ENCODE measurements at regions not wholly inside any gene's neighbourhood (a gene's known extent, or its start where the extent isn't known, plus 50 kb on each side); places are given as distances from the start of the nearest gene placed in this dataset.
A peak's percentile ranks its signal among the peaks of the same experiment; 100 is the strongest.

DNA sequence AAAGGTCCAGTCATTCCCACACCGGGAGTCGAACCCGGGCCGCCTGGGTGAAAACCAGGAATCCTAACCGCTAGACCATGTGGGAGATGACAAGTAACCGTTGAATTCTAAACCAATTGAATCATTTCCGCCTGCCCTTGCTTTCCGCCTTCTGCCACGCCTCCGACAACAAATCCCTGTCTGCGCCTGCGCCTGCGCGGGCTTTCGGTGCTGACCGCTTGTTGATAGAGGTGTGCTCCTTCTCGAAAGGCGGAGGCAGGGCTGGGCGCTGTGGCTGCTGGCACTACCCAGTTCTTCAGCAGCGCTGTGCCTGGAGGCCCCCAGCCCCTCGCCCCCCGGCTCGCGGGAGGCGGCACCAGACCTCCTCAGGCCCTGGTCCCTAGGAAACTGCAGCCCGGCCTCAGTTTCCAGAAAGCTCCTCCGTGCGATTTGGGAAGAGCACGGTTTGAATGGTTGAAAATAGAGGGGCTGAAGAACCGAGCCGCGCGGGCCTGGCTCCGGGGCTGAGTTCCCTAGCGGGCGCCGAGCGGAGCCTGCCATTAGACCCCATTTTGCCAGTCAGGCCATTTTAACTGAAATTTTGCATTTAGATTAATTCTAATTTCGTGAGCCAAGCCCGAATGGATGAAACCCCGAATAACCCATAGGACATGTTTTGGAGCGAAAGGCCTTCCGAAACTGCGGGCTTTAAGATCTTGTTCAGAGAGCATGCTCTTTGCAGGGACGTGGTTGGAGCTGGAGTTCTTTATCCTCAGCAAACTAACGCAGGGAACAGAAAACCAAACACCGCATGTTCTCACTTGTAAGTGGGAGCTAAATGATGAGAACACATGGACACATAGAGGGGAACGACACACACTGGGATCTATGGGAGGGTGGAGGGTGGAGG, 219.3 kb upstream of the ATP10A start:
- ATAC-seq, result peak; percentile 98
- TF ChIP-seq POLR2A (IDR thresholded peaks at IDR 0.05) (peak; percentile 89 to 97 (median 94)), CTCF (IDR thresholded peaks at IDR 0.05) (peak in 4 of 7 experiments; percentile 5 to 36 (median 20))
- Histone ChIP-seq H3K27me3 (no peaks in the 10 kb centered on the region), H3K4me1 (peaks cover 15% of the 10 kb centered on the region), H3K4me3 (peak overlapping the region; percentile 47 to 65), H3K27ac (peak overlapping the region; percentile 83 to 98 (median 94)), H3K9me3 (no peaks in the 10 kb centered on the region), H3K36me3 (replicated peaks in 1 of 2; ENCODE audit: insufficient read depth in 1 of 2, low read depth in 2 of 2) (no peaks in the 10 kb centered on the region)
- 0% methylated on average over 36 to 48 of the region's 48 CpGs for WGBS, 2 donors
- intact Hi-C loops (cut with DNase I), result no loop called here
- DNase-seq, result peak; percentile 97 to 99 (median 98)

- ATAC-seq (no peak), DNase-seq (peak in 1 of 4 donors; percentile 16)
- 15 to 22% methylated on average over 10 of the region's 10 CpGs for WGBS, 2 donors
- Histone ChIP-seq H3K27ac (peak overlapping the region; percentile 40 to 98 (median 94)), H3K27me3 (no peaks in the 10 kb centered on the region), H3K4me3 (no peak overlapping the region), H3K9me3 (no peaks in the 10 kb centered on the region), H3K36me3 (replicated peaks in 1 of 2; ENCODE audit: insufficient read depth in 1 of 2, low read depth in 2 of 2) (no peaks in the 10 kb centered on the region), H3K4me1 (peaks cover 15% of the 10 kb centered on the region)
- intact Hi-C loops (cut with DNase I), result no loop called here
- TF ChIP-seq CTCF (IDR thresholded peaks at IDR 0.05) (no peak), POLR2A (IDR thresholded peaks at IDR 0.05) (no peak)
Observed at GRCh38 chr15:26081758-26082220, 218.7 kb upstream of the ATP10A start.

DNA sequence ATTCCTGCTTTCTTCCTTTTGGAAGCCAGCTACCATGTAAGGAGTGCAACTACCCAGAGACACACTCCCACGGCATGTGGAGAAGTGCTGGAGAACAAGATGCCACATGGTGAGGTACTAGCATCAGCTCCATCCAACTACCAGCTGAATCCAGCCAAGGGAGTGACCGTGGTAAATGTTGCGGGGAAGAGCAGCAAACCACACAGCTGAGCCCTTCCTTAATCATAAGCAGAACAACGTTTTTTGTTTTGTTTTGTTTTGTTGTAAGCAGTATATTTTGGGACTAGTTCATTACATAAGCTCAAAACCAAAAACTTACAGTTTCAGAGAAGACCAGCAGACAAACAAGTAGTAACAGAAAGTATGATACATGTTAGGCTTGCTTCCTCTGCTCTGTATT, 212.6 kb upstream of the ATP10A start:
- no peak overlapping the region for H3K4me3 ChIP-seq
- no peak overlapping the region for H3K27ac ChIP-seq
- H3K27me3 ChIP-seq, result no peaks in the 10 kb centered on the region
- no peak for ATAC-seq
- no peaks in the 10 kb centered on the region for H3K4me1 ChIP-seq
- no peaks in the 10 kb centered on the region for H3K9me3 ChIP-seq
- TF ChIP-seq CTCF (IDR thresholded peaks at IDR 0.05), result no peak
- no peak for TF ChIP-seq POLR2A (IDR thresholded peaks at IDR 0.05)
- 61 to 81% methylated on average over 4 of the region's 4 CpGs for WGBS, 2 donors
- DNase-seq, result no peak
- intact Hi-C loops (cut with DNase I), result no loop called here
- H3K36me3 ChIP-seq (replicated peaks in 1 of 2; ENCODE audit: insufficient read depth in 1 of 2, low read depth in 2 of 2), result no peaks in the 10 kb centered on the region

GRCh38 chr15:26073430-26074333, 210.6 kb upstream of the ATP10A start:
- intact Hi-C loops (cut with DNase I), result no loop called here
- no peaks in the 10 kb centered on the region for H3K4me1 ChIP-seq
- H3K27me3 ChIP-seq, result no peaks in the 10 kb centered on the region
- ATAC-seq (no peak), DNase-seq (no peak)
- no peak overlapping the region for H3K27ac ChIP-seq
- H3K9me3 ChIP-seq, result no peaks in the 10 kb centered on the region
- no peaks in the 10 kb centered on the region for H3K36me3 ChIP-seq (replicated peaks in 1 of 2; ENCODE audit: insufficient read depth in 1 of 2, low read depth in 2 of 2)
- TF ChIP-seq POLR2A (IDR thresholded peaks at IDR 0.05), result no peak
- TF ChIP-seq CTCF (IDR thresholded peaks at IDR 0.05), result no peak
- H3K4me3 ChIP-seq, result no peak overlapping the region
- WGBS, 2 donors, result 44 to 53% methylated on average over 6 of the region's 6 CpGs

Measured in body of pancreas (tissue), 4 donors.